Urinary bladder (tissue), 3 donors: ENCODE measurements at regions not wholly inside any gene's neighbourhood (a gene's known extent, or its start where the extent isn't known, plus 50 kb on each side); places are given as distances from the start of the nearest gene placed in this dataset.

Source experiments
- DNase-seq: peaks from one replicate; pipeline ENCODE4 v3.0.0-alpha.2; 2015; ENCODE audit errors: extremely low spot score
- H3K27ac ChIP-seq: one replicate; pipeline ENCODE4 v1.5.1; 2013; ENCODE audit warnings: low read depth, mild to moderate bottlenecking, moderate library complexity
- H3K36me3 ChIP-seq: one replicate; pipeline ENCODE4 v1.6.1; 2013; ENCODE audit warnings: mild to moderate bottlenecking, moderate library complexity; ENCODE audit not compliant: insufficient read depth
- H3K4me1 ChIP-seq: one replicate; pipeline ENCODE4 v1.6.1; 2013; ENCODE audit warnings: mild to moderate bottlenecking, moderate library complexity; ENCODE audit not compliant: insufficient read depth
- H3K4me3 ChIP-seq: one replicate; pipeline ENCODE4 v1.5.1; 2013; ENCODE audit warnings: low read depth, low read length
- WGBS: extraction: QIAGEN DNeasy Blood & Tissue Kit; methylation state at CpG from one replicate; pipeline ENCODE4 v1.1.7; 2013; 5-methylcytosine and 5-hydroxymethylcytosine counted together
- donor health status: healthy with polysubstance abuse.
- donor health status: healthy.

- 22% methylated on average over 1 of the region's 1 CpG for WGBS
- H3K27ac ChIP-seq, result no peak overlapping the region
Measured at GRCh38 chr2:66985906-66986305, 411.2 kb upstream of the ETAA1 start.

DNA sequence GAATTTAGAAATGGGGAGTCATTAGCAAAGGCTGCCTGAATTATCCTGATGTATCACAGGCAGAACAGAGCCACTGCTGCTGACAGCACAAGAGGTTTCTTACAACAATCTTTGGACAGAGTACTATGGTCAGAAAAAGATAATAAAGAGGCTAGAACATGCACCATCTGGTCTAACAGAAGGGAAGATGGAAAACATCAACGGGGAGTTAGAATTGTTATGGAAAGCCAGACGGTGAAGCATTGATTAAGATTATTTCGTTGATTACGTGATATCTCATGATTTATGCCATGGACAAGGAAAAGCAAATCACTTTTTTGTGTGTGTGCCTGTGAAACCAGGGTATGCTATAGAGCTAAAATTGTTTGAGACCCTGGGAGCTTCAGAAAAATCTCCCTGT lies 409.4 kb upstream of the ETAA1 start:
- H3K4me1 ChIP-seq, result no peaks in the 10 kb centered on the region
- no peaks in the 10 kb centered on the region for H3K36me3 ChIP-seq
- 59% methylated on average over 4 of the region's 4 CpGs for WGBS
- no peak overlapping the region for H3K4me3 ChIP-seq
- no peak for DNase-seq
- H3K27ac ChIP-seq, result no peak overlapping the region

More at GRCh38 chr2:66985906-66986305, 411.2 kb upstream of the ETAA1 start:
- Histone ChIP-seq H3K4me3 (no peak overlapping the region), H3K4me1 (no peaks in the 10 kb centered on the region), H3K36me3 (no peaks in the 10 kb centered on the region)
- no peak for DNase-seq

DNA sequence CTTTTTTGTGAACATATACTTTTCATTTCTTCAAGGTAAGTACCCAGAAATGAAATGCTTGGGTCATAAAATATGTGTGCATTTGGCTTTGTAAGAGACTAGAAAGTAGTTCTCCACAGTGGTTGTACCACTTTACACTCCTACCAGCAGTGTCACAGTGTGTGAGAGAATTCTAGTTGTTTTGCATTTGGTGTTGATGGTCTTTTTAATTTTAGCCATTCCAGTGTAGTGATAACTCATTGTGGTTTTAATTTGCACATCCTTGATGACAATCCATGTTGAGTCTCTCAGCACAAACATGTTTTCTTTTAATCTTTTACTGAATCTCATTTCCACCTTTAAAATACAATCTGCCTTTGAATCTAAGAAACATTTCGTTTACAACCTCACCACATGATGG lies 402.5 kb upstream of the ETAA1 start:
- Histone ChIP-seq H3K4me3 (no peak overlapping the region), H3K36me3 (no peaks in the 10 kb centered on the region), H3K4me1 (no peaks in the 10 kb centered on the region), H3K27ac (no peak overlapping the region)
- WGBS, result 74% methylated on average over 1 of the region's 1 CpG
- no peak for DNase-seq

GRCh38 chr2:66995636-66996035 lies 401.5 kb upstream of the ETAA1 start:
- WGBS, result 56% methylated on average over 3 of the region's 3 CpGs
- DNase-seq, result no peak
- no peak overlapping the region for H3K27ac ChIP-seq
- H3K36me3 ChIP-seq, result no peaks in the 10 kb centered on the region
- H3K4me1 ChIP-seq, result no peaks in the 10 kb centered on the region
- H3K4me3 ChIP-seq, result no peak overlapping the region

DNA sequence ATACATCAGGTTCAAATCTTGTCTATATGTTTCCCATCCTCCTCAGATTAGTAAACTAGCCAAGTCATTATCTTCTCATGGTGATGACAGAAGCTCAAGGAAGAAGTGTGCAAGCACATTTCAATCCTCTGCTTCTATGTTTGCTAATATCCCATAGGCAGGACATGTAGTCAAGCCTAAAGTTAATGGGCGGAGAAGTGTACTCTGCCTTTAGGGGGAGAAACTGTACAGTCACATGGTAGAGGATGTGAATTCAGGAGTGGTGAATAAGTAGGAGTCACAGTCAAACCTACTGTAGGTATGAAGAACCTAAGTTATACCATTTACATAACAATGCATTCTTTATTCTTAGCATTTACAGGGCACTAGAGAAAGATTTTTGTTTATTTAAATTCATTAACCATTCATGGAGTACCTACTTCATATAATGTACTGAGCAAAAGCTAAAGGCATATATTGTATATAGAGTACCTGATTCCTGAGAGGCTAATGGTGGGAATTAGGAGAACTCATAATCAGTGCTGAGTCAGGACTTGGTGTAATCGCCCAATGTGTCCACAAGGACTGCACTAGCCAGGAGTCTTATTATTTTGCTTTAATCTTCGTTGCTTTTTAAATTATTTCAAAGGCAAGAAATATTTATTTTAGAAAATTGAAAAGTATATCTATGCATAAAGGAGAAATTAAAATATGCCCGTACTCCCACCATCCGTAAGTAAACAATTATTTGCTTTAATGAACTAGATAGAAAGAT lies 394.3 kb upstream of the ETAA1 start:
- WGBS, result 94% methylated on average over 5 of the region's 5 CpGs
- Histone ChIP-seq H3K27ac (no peak overlapping the region), H3K4me3 (no peak overlapping the region)

GRCh38 chr2:67006373-67006960 lies 390.7 kb upstream of the ETAA1 start:
- Histone ChIP-seq H3K27ac (no peak overlapping the region), H3K4me3 (no peak overlapping the region), H3K4me1 (no peaks in the 10 kb centered on the region), H3K36me3 (no peaks in the 10 kb centered on the region)
- DNase-seq, result no peak
- WGBS, result 87% methylated on average over 5 of the region's 5 CpGs

More for the DNA sequence above, 394.3 kb upstream of the ETAA1 start:
- no peak for DNase-seq
- H3K36me3 ChIP-seq, result no peaks in the 10 kb centered on the region
- H3K4me1 ChIP-seq, result no peaks in the 10 kb centered on the region

DNA sequence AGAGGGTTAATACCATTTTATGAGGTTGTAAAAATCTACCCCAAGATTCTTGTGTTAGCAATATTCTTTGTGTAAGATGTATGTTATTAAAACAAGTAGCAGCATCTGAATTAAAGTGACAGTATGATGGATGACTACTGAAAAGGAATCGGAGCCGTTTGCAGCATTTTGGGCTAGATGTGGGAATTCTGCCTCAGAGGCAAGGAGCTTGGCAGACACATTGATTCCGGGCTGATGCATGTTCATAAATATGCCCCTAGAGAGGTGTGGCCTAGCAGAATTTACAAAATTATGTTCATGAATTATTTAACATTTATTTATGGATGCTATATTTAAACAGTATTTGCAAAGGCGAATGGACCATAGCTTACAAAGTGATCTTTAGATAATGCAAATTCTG lies 389.0 kb upstream of the ETAA1 start:
- Histone ChIP-seq H3K4me3 (no peak overlapping the region), H3K27ac (no peak overlapping the region), H3K4me1 (no peaks in the 10 kb centered on the region), H3K36me3 (no peaks in the 10 kb centered on the region)
- no peak for DNase-seq
- 61% methylated on average over 4 of the region's 4 CpGs for WGBS

GRCh38 chr2:67012165-67012564 lies 385.0 kb upstream of the ETAA1 start:
- H3K4me1 ChIP-seq, result no peaks in the 10 kb centered on the region
- no peak overlapping the region for H3K27ac ChIP-seq
- 98% methylated on average over 1 of the region's 1 CpG for WGBS
- H3K4me3 ChIP-seq, result no peak overlapping the region
- DNase-seq, result no peak
- H3K36me3 ChIP-seq, result no peaks in the 10 kb centered on the region

DNA sequence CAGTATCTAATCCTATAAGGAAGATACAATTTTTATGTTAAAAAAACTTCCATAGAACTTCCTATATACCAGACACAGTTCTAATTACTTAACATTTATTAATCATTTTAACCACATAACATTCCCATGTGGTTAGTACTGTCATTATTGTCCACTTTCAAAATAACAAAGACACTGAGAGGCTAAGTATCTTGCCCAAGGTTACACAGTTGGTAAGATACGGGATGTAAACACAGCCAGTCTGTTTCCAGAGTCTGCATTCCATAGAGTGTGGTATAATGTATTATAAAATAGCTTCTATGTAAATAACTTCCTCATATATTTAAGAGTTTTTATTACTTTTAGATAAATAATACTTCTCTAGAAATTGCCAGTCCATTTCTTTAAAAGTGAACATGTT lies 383.3 kb upstream of the ETAA1 start:
- no peak overlapping the region for H3K27ac ChIP-seq
- H3K36me3 ChIP-seq, result no peaks in the 10 kb centered on the region
- WGBS, result 48% methylated on average over 1 of the region's 1 CpG
- H3K4me1 ChIP-seq, result no peaks in the 10 kb centered on the region
- no peak for DNase-seq
- no peak overlapping the region for H3K4me3 ChIP-seq

DNA sequence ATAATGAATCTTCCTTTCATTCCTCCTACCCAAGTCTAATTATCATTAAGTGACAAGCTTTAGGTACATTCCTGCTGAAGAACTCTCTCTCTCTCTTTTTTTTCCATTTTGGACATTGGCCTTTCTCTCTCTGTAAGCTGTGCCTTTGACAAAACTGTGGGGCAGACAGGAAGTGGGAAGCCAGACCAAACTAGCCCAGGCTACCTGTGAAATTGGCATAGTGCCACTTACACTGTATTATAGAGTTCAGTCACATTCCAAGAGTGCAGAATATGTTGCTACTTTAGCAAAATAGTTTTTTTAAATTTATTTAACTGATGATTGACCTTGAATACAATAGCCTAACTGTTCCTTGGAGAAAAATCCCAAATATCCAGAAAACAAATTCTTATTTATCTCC lies 381.5 kb upstream of the ETAA1 start:
- H3K27ac ChIP-seq, result no peak overlapping the region
- H3K4me3 ChIP-seq, result no peak overlapping the region
- no peak for DNase-seq
- H3K36me3 ChIP-seq, result no peaks in the 10 kb centered on the region
- no peaks in the 10 kb centered on the region for H3K4me1 ChIP-seq

- Histone ChIP-seq H3K4me1 (no peaks in the 10 kb centered on the region), H3K27ac (no peak overlapping the region), H3K36me3 (no peaks in the 10 kb centered on the region), H3K4me3 (no peak overlapping the region)
- no peak for DNase-seq
- WGBS, result 98% methylated on average over 1 of the region's 1 CpG
Measured at GRCh38 chr2:67018301-67018700, 378.8 kb upstream of the ETAA1 start.

DNA sequence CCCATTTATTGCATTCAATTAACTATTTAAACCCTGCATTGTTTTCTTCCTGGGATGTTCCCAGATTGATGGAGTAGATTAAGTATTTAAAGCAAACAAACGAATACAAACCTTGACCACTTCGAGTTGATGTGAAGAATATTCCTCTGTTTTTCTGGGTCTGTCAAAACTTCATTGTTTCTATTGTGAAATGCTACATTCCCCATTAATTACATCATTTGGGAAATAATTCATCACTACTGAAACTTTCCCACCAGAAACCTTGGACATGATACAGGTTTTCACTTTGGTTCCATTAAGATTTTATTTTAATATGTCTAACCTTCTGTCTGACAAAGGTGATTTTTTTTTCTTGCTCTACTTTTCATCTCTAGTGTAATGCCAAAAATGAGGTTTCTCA lies 365.1 kb upstream of the ETAA1 start:
- Histone ChIP-seq H3K27ac (no peak overlapping the region), H3K36me3 (no peaks in the 10 kb centered on the region), H3K4me1 (no peaks in the 10 kb centered on the region), H3K4me3 (no peak overlapping the region)
- no peak for DNase-seq
- WGBS, result 79% methylated on average over 2 of the region's 2 CpGs

DNA sequence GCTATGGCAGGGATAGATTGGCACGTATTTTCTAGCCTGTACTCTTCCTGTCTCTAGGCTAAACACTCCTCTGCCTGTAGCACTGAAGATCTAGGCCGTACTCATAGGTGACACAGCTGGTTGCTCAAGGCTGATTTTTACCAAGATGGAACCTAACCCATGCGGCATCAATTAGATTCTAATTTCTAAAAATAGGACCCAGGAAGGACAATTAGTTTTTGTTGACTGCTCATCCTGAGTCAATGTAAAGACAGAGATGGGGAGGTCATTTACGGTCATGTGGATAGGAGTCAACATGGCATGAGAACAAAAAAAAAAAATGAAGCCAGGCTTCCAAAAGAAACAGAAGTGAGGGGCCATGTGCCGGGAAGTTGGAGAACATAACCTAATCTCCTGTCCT lies 360.7 kb upstream of the ETAA1 start:
- 81% methylated on average over 5 of the region's 5 CpGs for WGBS
- DNase-seq, result no peak
- no peak overlapping the region for H3K4me3 ChIP-seq
- no peak overlapping the region for H3K27ac ChIP-seq
- H3K4me1 ChIP-seq, result no peaks in the 10 kb centered on the region
- no peaks in the 10 kb centered on the region for H3K36me3 ChIP-seq

GRCh38 chr2:67037655-67038054 lies 359.5 kb upstream of the ETAA1 start:
- H3K36me3 ChIP-seq, result no peaks in the 10 kb centered on the region
- H3K4me3 ChIP-seq, result no peak overlapping the region
- no peak overlapping the region for H3K27ac ChIP-seq
- H3K4me1 ChIP-seq, result no peaks in the 10 kb centered on the region
- no peak for DNase-seq
- WGBS, result 90% methylated on average over 8 of the region's 8 CpGs
